ENCODE measurements at regions not wholly inside any gene's neighbourhood (a gene's known extent, or its start where the extent isn't known, plus 50 kb on each side); places are given as distances from the start of the nearest gene placed in this dataset.
"Not testable (repeated sequence)": the region's sequence is repeated elsewhere in the genome, so short reads cannot be mapped to it uniquely, and the experiment has no call there.

DNA sequence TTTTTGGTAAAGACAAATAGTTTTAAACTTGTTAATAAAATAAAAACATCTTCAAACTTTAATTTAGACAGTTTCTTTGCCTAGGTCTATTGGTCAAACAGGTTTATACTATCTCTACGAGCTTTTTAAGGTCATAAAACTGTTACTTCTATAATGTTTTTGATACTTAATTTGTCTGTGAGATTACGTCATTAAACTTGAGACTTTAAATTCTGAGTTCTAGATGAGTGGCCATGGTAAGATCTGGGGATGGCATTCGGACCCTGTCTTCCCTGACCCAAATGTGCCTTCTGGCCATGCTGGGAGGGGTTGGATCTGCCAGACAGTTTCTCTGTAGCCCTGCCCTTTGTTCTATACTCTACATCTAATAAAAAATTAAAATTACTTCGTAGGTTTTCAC, 497.8 kb downstream of the TMEM135 start:
- no peak for DNase-seq

DNA sequence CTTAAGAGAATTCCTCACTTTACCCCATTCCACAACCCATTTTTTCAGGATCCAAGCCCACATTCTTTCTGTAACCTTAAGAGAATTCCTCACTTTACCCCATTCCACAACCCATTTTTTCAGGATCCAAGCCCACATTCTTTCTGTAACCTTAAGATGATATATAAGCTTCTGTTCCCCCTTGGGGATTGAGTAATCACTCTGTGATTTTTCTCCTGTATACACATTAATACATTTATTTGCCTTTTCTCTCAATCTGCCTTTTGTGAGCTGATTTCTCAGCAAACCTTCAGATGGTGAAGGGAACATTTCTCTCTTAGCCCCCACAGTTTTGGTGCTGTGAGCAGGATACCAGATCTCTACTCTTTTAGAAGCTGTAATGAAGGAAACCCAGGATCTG, 494.1 kb downstream of the TMEM135 start:
- DNase-seq = not testable (repeated sequence)

DNA sequence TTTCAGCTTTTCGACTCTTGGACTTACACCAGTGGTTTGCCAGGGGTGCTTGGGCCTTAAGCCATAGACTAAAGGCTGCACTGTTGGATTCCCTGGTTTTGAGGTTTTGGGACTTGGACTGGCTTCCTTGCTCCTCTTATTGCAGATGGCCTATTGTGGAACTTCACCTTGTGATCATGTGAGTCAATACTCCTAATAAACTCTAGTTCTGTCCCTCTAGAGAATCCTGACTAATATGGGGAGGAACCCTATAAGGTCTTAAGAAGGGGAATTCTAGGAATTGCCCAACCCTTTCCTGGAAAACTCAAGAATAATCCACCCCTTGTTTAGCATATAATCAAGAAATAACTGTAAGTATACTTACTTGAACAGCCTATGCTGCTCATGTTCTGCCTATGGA, 491.8 kb downstream of the TMEM135 start:
- DNase-seq = no peak

DNA sequence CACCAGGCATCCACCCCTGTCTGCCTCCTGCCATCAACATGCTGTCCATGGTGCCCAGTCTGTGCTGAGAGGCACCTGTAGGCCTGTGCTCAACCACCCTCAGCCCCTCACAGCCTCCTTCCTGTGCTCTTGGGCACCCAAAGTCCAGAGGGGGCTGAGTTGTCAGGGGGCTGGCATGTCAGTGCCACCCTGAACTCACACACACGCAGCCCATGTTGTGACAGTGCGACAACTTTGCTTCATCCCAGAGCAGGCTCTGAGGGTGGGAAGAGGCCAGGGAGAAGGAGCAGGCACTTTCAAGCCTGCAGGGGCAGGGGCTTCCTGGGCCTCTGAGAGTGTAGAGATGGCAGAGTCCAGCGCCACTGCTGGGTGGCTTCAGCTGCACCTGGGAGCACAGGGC, 491.0 kb downstream of the TMEM135 start:
- DNase-seq = no peak

DNA sequence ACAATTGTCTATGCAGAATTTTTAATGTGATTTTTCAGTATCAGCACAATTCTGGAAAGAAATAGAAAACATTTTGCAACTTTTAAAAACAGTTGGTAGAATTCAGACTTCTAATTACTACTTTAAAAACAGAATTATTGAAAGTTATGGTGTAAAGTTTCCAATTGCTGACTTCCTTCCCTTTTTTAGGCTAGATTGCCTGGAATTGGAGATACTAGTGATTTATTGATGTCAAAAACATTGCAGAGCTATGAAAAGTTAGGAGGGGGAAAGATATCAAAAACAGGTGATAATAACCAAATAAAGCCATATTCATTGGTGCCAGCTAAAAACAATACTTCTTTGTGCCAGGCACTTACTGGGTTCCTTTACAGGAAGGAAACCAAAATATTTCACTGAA, 485.5 kb downstream of the TMEM135 start:
- DNase-seq = no peak

DNA sequence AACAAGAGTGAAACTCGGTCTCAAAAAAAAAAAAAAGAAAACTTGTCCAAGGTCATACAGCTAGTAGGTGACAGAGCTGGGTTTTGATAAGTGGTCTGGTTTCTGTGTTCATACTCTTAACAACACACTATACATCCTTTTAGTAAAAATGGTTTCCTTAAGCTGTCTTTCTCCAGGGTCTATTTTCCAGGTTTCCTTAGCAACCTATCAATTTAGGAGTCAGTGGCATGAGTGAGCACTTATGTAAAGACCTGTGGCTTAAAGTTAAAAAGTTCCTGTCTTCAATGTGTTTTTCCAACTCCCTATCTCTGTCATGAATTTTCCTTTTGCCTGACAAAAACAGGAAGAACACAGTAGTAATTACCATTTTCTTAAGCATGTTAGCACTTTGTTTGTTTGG, 480.5 kb downstream of the TMEM135 start:
- DNase-seq = no peak

DNA sequence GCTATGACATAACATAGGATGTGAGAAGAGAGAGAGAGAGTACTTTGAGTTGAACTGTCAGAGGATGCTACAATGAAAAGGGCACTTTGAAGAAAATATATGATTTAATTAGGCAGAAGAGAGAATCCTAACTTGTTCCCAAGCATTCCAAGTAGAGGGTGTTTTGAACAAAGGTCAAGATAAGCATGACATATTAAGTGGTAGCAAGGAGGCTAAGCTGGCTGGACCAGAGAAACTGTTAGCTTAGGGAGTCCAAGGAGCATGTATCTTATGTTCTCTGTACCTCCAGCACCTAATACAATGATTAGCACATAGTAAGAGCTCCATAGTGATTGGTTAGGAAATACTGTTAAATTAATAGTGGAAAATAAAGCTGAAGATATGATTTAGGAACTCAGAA, 479.6 kb downstream of the TMEM135 start:
- DNase-seq = no peak

DNA sequence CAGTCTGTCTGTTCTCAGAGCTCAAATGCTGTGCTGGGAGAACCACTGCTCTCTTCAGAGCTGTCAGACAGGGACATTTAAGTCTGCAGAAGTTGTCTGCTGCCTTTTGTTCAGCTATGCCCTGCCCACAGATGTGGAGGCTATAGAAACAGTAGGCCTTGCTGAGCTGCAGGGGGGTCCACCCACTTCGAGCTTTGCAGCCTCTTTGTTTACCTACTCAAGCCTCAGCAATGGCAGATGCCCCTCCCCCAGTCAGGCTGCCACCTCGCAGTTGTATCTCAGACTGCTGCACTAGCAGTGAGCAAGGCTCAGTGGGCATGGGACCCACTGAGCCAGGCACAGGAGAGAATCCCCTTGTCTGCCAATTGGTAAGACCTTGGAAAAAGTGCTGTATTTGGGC, 470.0 kb downstream of the TMEM135 start:
- DNase-seq = not testable (repeated sequence)

DNA sequence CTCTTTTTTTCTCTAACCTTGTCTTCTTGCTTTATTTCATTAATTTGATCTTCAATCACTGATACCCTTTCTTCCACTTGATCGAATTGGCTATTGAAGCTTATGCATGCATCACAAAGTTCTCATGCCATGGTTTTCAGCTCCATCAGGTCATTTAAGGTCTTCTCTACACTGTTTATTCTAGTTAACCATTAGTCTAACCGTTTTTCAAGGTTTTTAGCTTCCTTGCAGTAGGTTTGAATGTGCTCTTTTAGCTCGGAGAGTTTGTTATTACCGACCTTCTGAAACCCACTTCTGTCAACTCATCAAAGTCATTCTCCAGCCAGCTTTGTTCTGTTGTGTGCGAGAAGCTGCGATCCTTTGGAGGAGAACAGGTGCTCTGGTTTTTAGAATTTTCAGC, 469.2 kb downstream of the TMEM135 start:
- not testable (repeated sequence) for DNase-seq

DNA sequence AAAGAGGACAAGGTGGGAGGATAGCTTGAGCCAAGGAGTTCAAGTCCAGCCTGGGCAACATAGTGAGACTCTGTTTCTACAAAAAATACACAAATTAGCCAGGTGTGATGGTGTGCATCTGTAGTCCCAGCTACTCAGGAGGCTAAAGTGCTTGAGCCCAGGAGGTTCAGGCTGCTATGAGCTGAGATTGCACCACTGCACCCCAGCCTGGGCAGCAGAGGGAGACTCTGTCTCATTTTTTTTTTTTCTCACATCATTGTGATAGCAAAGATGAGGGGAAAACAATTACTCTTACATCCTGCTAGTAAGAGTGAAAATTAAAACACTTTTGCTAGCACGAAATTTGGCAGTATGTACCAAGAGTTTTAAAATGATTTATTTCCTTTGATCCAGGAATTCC, 463.7 kb downstream of the TMEM135 start:
- no peak for DNase-seq

DNA sequence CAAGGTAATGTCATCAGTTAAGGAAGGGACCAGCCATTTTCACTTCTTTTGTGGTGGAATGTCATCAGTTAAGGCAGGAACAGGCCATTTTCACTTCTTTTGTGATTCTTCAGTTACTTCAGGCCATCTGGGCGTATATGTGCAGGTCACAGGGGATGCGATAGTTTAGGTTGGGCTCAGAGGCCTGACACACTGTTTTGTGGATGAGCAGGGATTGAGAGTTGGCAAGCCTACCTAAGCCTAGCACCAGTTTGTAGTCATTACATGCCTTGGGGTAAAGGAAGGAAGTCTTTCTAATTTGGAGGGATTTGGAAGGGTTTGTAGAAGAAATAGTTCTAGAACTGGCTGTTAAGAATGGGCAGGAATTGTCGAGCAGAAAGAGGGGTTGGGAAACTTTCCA, 457.2 kb downstream of the TMEM135 start:
- not testable (repeated sequence) for DNase-seq

DNA sequence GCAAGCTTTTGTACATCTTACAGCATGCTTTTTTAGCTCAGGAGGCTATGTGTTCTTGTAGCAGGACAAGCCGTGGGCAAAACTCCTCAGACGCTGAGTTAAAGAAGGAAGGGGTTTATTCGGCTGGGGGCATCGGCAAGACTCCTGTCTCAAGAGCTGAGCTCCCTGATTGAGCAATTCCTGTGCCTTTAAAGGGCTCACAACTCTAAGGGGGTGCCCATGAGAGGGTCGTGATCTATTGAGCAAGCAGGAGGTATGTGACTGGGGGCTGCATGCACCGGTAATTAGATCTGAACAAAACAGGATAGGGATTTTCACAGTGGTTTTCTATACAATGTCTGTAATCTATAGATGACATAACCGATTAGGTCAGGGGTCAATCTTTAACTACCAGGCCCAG, 456.3 kb downstream of the TMEM135 start:
- DNase-seq = not testable (repeated sequence)

DNA sequence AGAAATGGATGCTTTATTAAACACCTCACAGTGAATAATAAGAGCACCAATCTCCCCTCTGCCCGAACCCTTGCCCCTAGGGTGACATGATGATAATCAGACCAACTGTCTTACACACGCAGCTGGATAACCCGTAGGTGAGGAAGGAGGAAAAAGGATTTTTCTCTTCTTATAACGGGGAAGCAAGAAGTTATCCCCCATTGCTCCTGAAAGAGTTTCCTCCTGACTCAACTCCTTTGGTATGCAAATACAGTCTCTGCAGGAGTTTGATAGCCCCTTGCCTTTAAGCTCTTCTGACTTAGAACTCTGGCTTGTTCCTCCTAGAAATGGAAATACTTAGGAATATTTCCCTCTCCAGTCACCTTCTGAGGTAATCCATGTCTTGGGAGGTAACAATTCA, 455.8 kb downstream of the TMEM135 start:
- DNase-seq = no peak

DNA sequence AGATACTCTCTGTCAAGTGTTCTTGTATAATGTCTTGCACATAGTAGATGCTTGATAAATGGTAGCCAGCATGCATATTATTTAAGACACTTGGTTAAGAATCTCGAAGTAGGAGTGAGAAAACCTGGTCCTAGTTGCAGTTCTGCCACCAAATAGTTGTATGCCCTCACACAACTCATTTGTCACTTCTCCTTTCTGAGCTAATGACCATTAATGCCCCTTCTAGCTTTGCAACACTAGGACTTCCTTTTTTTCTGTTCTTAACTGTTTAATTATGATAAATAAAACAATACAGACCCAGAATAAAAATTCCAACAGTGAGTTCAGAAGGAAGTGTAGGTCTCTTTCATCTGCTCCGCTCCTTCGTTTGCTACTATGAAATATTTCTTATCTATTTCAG, 453.6 kb downstream of the TMEM135 start:
- peak; percentile 1 for DNase-seq

DNA sequence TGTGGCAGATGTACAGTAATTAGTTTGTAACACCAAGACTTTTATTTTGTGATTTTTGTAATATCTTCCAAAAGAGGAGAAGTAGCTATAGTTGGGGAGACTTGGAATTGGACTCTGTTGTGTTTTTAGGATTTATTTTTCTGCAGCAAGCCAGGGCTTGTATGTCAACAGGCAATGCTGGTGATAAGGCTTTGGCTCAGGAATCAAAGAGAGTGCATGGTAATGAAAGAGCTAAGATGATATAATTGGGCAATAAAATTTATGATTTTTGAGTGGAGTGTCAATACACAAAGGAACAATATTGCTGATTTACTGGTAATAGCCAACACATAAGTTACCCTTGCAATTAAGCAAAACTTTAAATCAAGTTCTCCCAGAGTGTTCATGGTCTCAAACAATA, 452.9 kb downstream of the TMEM135 start:
- DNase-seq = no peak

DNA sequence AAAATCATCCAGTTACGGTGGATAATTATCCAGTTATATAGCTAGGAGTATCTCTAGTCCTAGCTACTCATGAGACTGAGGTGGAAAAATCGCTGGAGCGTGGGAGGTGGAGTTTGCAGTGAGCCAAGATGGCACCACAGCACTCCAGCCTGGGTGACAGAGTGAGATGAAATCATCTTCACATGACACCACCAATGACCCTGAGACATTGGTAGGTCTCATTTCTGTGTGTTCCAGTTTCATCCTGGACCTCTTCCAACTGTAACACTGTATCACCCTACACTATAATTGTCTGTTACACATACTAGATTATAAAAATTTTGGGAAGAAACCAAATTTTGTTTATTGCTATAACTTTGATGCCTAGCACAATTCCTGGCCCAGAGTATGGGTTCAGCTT, 446.8 kb downstream of the TMEM135 start:
- DNase-seq = no peak

DNA sequence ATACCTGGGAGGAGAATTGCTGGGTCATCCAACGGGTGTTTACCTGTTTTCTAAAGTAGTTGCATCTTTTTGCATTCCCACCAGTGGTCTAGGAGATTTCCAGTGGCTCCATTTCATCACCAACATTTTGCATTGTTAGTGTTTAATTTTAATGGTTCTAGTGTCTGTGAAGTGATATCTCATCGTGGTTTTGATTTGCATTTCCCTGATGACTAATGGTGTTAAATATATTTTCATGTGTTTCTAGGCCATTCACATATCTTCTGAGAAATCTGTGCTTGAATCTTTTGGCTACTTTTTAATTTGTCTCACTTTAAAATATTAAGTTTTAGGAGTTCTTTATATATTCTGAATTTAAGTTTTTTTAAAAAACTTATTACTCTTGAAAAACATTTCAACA, 439.6 kb downstream of the TMEM135 start:
- no peak for DNase-seq

DNA sequence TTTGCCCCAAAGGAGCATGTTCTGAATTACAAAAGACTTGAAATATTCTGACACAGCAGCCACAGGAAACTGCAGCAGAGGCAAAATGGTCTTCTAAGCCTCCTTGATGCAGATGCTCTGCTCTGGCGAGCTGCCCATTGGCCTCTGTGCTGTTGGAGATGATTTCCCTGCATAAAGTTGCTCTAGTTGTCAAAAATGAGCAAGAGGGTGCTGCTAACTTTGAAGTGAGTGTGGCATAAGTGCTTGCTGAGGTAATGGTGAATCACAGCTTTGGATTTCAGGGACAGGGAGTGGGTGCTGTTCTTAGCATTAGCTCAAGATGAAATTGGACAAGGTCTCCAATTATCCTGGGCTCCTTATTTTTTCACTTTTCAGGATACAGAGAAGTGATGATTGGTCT, 435.4 kb downstream of the TMEM135 start:
- no peak for DNase-seq

DNA sequence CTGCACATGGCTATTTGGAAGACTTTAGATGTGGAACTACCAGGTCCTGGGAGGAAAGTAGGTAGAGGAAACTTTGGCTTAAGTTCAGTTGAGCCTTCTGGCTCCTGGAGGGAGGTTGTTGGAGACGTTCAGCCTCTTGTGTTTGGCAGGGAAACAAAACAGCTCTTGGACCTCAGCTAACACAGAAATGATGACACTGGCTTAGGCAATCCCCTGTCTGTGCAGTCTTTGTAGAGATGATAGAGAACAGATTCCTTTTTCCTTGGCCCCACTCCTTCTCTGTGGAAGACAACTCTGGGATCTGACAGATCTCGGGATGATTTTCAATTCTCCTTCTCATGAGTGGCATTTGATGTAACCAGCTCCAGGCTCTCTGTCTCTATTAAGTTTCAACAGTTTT, 428.5 kb downstream of the TMEM135 start:
- no peak for DNase-seq

DNA sequence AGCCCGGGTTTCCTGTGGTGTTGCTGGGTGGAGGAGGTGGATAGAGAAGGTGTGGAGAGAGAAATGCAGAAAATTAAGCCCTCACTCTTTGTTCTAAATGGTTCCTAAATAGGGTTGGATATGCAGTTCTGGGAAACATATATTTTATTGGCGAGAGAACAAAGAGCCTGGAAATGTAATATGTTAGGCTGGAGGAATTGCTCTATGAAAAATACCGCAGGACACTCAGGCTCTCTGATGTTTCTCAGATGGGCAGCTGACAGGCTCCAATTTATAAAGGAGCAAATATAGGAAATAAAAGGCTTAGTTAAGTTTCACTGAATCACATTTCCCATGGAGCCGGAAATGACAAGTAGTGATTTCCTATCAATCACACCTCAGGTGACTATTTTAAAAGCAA, 428.0 kb downstream of the TMEM135 start:
- DNase-seq = no peak

DNA sequence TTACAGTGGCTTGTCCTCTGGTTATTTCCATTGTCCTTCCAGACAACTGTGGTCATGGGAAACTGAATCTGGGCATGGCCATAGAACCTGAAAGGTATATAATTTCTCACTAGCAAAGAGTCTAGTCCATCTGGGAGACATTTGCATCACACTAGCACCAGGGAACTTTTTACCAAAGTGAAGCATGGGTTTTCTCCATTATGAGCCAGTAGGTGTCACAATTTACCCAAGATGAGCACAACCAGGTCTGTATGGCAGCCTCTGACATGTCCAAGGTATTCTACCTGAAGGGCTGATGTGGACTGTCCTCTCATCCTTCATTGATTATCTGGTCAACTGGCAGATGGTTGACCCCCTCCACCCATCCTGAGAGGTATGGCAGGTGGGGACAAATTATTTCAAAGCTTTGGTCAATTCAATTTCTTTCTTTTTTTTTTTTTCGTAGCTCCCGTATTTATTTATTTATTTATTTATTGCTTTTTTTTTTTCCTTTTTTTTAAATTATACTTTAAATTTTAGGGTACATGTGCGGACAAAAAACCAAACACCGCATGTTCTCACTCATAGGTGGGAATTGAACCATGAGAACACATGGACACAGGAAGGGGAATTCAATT, 425.9 kb downstream of the TMEM135 start:
- no peak for DNase-seq

DNA sequence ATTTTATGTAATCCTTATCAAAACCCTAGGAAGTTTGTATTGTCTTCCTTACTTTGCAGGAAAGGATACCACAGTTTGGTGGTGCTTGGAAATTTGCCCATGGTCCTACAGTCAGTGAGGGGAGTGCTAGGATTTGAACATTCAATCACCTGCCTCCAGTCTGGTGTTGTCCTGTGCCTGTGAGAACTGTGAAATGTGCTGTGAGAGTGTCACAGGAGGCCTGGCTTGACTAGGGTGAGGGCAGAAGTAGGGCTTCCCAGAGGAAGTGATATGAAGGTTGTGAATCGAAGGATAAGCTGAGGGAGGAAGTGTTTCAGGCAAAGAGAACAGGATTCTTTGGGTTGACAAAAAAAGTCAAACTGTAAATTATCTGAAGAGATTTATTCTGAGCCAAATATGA, 424.4 kb downstream of the TMEM135 start:
- no peak for DNase-seq

DNA sequence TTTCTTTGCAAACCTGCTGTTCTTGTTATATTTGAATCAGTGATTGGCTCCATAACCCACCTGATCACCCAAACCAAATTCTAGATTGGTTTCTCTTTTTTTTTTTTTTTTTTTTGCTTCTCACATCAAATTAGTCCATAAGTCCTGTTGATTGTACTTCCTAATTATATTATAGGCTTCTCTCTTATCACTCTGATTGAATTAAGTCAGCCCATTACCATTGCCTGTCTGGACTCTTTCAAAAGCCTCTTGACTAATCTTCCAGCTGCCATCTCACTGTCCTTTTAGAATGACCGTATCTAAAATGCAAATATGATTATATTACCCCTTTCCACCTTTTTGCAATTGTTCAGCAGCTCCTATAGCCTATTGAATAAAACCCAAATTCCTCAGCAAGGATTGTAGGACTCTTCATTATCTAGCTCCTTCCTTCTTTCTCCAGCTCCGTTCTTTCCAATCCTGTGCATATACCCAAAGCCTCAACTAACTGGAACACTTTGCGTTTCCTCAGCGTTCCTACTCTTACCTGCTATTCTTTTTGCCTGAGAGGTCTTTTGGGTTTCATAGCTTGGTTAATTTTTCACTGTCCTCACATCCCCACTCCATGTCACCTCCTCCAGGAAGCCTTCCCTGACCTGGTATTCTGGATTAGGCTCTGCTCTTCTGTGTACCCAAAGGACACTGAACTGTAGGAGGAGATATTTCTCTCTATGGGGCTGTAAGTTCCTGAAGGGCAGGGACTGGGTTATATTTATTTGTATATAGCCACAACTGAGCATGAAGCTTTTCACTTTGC, 423.3 kb downstream of the TMEM135 start:
- no peak for DNase-seq

DNA sequence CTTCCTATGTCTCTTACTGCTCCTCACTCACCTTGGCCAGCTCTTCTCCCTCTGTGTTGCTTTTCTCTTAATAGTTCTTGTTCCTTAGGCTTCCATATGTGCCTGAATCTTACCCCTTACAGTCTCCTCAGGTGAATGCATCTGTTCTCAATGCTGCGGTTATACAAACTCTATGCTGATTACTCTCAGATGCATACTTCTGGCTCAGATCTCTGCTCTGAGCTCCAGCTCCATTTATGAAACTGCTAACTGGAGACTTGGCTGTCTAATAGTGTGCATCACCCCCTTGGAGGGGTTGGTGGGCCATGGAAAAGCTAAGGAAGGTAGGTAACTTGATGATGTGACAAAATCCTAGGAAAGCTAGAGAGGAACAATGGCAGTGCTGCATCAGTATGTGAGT, 422.5 kb downstream of the TMEM135 start:
- DNase-seq = no peak

DNA sequence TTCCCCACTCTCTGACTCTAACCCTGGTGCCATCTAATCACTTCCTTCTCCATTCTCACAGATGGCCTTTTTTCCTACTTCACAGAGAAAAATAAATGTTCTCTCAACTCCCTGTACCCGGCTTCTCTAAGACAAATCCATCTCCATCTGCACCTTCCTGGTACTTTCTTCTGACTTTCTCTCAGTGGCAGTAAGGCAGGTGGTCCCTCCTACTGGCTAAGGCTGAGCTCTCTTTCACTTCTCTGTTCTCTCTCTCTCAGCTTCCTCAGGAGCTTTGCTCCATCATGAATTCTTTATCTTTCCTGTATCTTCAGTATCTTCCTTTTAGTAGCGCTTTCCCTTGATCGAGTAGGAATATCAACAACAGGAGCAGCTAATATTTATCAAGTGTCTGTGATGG, 421.6 kb downstream of the TMEM135 start:
- no peak for DNase-seq
